HUES6 (cell line): ENCODE measurements at regions not wholly inside any gene's neighbourhood (a gene's known extent, or its start where the extent isn't known, plus 50 kb on each side); places are given as distances from the start of the nearest gene placed in this dataset.

ENCODE experiments used
- H3K27ac ChIP-seq: 2 replicates; pipeline ENCODE4 v1.7.0; 2013; ENCODE audit warnings: low read depth, mild to moderate bottlenecking, low read length, inconsistent platforms
- H3K27me3 ChIP-seq: 2 replicates; pipeline ENCODE4 v1.6.1; 2013; ENCODE audit warnings: low read length; ENCODE audit not compliant: control insufficient read depth, insufficient read depth
- H3K36me3 ChIP-seq: 2 replicates; pipeline ENCODE4 v1.6.1; 2013; ENCODE audit warnings: low read length; ENCODE audit not compliant: control insufficient read depth, insufficient read depth
- H3K4me1 ChIP-seq: 2 replicates; pipeline ENCODE4 v1.6.1; 2013; ENCODE audit warnings: low read length; ENCODE audit not compliant: control insufficient read depth, insufficient read depth
- H3K4me3 ChIP-seq: 2 replicates; pipeline ENCODE4 v1.5.1; 2013; ENCODE audit warnings: low read depth, low read length
- H3K9ac ChIP-seq: one replicate; pipeline ENCODE4 v1.6.1; 2013; ENCODE audit warnings: mild to moderate bottlenecking, low read length
- H3K9me3 ChIP-seq: 2 replicates; pipeline ENCODE4 v1.6.1; 2013; ENCODE audit warnings: low read depth, low read length; ENCODE audit not compliant: control insufficient read depth, insufficient read depth

GRCh38 chr3:30945291-30945690, 50.8 kb upstream of the GADL1 start:
- H3K27ac ChIP-seq, result no peak overlapping the region
- H3K4me3 ChIP-seq, result no peak overlapping the region
- H3K9me3 ChIP-seq, result no peaks in the 10 kb centered on the region
- H3K27me3 ChIP-seq, result no peaks in the 10 kb centered on the region
- H3K9ac ChIP-seq, result no peak overlapping the region
- H3K4me1 ChIP-seq, result no peaks in the 10 kb centered on the region
- H3K36me3 ChIP-seq, result no peaks in the 10 kb centered on the region

- H3K4me3 ChIP-seq, result no peak overlapping the region
These were observed 54.0 kb upstream of the GADL1 start for GRCh38 chr3:30948426-30948825.

GRCh38 chr3:30951826-30952225, 57.4 kb upstream of the GADL1 start:
- Histone ChIP-seq H3K27ac (no peak overlapping the region), H3K4me1 (no peaks in the 10 kb centered on the region), H3K27me3 (no peaks in the 10 kb centered on the region), H3K4me3 (no peak overlapping the region), H3K9me3 (no peaks in the 10 kb centered on the region), H3K36me3 (no peaks in the 10 kb centered on the region), H3K9ac (no peak overlapping the region)

More at GRCh38 chr3:30948426-30948825, 54.0 kb upstream of the GADL1 start:
- Histone ChIP-seq H3K9me3 (no peaks in the 10 kb centered on the region), H3K9ac (no peak overlapping the region), H3K27ac (no peak overlapping the region), H3K36me3 (no peaks in the 10 kb centered on the region), H3K27me3 (no peaks in the 10 kb centered on the region), H3K4me1 (no peaks in the 10 kb centered on the region)

- Histone ChIP-seq H3K27me3 (no peaks in the 10 kb centered on the region), H3K9me3 (no peaks in the 10 kb centered on the region), H3K36me3 (no peaks in the 10 kb centered on the region), H3K9ac (no peak overlapping the region), H3K4me1 (no peaks in the 10 kb centered on the region), H3K4me3 (no peak overlapping the region), H3K27ac (no peak overlapping the region)
These were observed 58.3 kb upstream of the GADL1 start for GRCh38 chr3:30952786-30953185.

- H3K4me3 ChIP-seq, result no peak overlapping the region
- H3K4me1 ChIP-seq, result no peaks in the 10 kb centered on the region
- no peak overlapping the region for H3K27ac ChIP-seq
- H3K36me3 ChIP-seq, result no peaks in the 10 kb centered on the region
- no peak overlapping the region for H3K9ac ChIP-seq
- H3K9me3 ChIP-seq, result peaks cover 6% of the 10 kb centered on the region
- H3K27me3 ChIP-seq, result no peaks in the 10 kb centered on the region
These were observed 60.0 kb upstream of the GADL1 start for GRCh38 chr3:30954426-30954825.

GRCh38 chr3:30962084-30962483, 67.6 kb upstream of the GADL1 start:
- H3K36me3 ChIP-seq, result no peaks in the 10 kb centered on the region
- H3K4me3 ChIP-seq, result no peak overlapping the region
- H3K27me3 ChIP-seq, result no peaks in the 10 kb centered on the region
- H3K4me1 ChIP-seq, result no peaks in the 10 kb centered on the region
- H3K27ac ChIP-seq, result no peak overlapping the region
- H3K9ac ChIP-seq, result no peak overlapping the region
- H3K9me3 ChIP-seq, result peaks cover 6% of the 10 kb centered on the region

- no peaks in the 10 kb centered on the region for H3K4me1 ChIP-seq
- no peaks in the 10 kb centered on the region for H3K36me3 ChIP-seq
- H3K27me3 ChIP-seq, result no peaks in the 10 kb centered on the region
- H3K9me3 ChIP-seq, result peaks cover 6% of the 10 kb centered on the region
- no peak overlapping the region for H3K9ac ChIP-seq
- H3K4me3 ChIP-seq, result no peak overlapping the region
- H3K27ac ChIP-seq, result no peak overlapping the region
These were observed 68.0 kb upstream of the GADL1 start for GRCh38 chr3:30962493-30962892.

- Histone ChIP-seq H3K4me1 (no peaks in the 10 kb centered on the region), H3K27ac (no peak overlapping the region)
These were observed 68.8 kb upstream of the GADL1 start for GRCh38 chr3:30963223-30963722.

GRCh38 chr3:30964612-30965011, 70.2 kb upstream of the GADL1 start:
- no peak overlapping the region for H3K9ac ChIP-seq
- H3K4me1 ChIP-seq, result no peaks in the 10 kb centered on the region
- no peaks in the 10 kb centered on the region for H3K9me3 ChIP-seq
- H3K4me3 ChIP-seq, result no peak overlapping the region
- no peak overlapping the region for H3K27ac ChIP-seq
- no peaks in the 10 kb centered on the region for H3K36me3 ChIP-seq
- no peaks in the 10 kb centered on the region for H3K27me3 ChIP-seq

More at GRCh38 chr3:30963223-30963722, 68.8 kb upstream of the GADL1 start:
- no peak overlapping the region for H3K9ac ChIP-seq
- H3K36me3 ChIP-seq, result no peaks in the 10 kb centered on the region
- H3K9me3 ChIP-seq, result peaks cover 6% of the 10 kb centered on the region
- no peaks in the 10 kb centered on the region for H3K27me3 ChIP-seq
- no peak overlapping the region for H3K4me3 ChIP-seq

- no peaks in the 10 kb centered on the region for H3K36me3 ChIP-seq
- no peak overlapping the region for H3K9ac ChIP-seq
- H3K4me3 ChIP-seq, result no peak overlapping the region
- H3K9me3 ChIP-seq, result no peaks in the 10 kb centered on the region
- H3K27ac ChIP-seq, result no peak overlapping the region
- H3K27me3 ChIP-seq, result no peaks in the 10 kb centered on the region
- no peaks in the 10 kb centered on the region for H3K4me1 ChIP-seq
These were observed 72.4 kb upstream of the GADL1 start for GRCh38 chr3:30966896-30967295.

- H3K27me3 ChIP-seq, result no peaks in the 10 kb centered on the region
- no peaks in the 10 kb centered on the region for H3K9me3 ChIP-seq
- H3K4me1 ChIP-seq, result no peaks in the 10 kb centered on the region; the same call in 1 of the 2 replicates
- H3K9ac ChIP-seq, result no peak overlapping the region
- no peak overlapping the region for H3K27ac ChIP-seq
- no peaks in the 10 kb centered on the region for H3K36me3 ChIP-seq
- no peak overlapping the region for H3K4me3 ChIP-seq
These were observed 75.7 kb upstream of the GADL1 start for GRCh38 chr3:30970183-30970582.

- H3K9ac ChIP-seq, result no peak overlapping the region
These were observed 78.0 kb upstream of the GADL1 start for GRCh38 chr3:30972449-30972848.

More at GRCh38 chr3:30972449-30972848, 78.0 kb upstream of the GADL1 start:
- Histone ChIP-seq H3K27ac (no peak overlapping the region), H3K4me3 (no peak overlapping the region), H3K9me3 (no peaks in the 10 kb centered on the region), H3K36me3 (no peaks in the 10 kb centered on the region), H3K4me1 (no peaks in the 10 kb centered on the region; the same call in 1 of the 2 replicates), H3K27me3 (no peaks in the 10 kb centered on the region)
